ENCODE measurements at regions not wholly inside any gene's neighbourhood (a gene's known extent, or its start where the extent isn't known, plus 50 kb on each side); places are given as distances from the start of the nearest gene placed in this dataset.

DNA sequence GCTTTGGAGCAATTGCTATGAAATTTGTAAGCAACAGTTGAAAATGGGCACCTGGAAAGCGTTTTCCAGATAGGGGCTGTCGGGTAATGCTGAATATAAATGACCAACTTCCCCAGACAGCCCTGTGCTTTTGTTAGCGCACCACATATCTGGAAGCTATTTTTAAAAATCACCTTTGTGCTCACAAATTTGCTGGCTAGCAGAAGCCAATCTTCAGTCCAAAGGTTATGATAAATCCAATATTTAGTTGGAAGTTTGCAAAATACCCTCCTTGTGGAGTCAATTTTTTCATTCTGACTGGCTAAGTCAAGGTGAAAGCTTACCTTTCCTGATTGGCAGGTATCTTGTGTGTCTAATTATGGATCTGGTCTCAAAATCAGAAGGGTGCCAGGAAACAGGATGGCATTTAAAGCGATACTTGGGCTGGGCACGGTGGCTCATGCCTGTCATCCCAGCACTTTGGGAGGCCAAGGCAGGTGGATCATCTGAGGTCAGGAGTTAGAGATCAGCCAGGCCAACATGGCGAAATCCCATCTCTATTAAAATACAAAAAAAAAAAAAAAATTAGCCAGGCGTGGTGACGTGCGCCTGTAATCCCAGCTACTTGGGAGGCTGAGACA, 124.1 kb upstream of the AJAP1 start:
- FAIRE-seq, result no peak

GRCh38 chr1:4531842-4532241, 122.6 kb upstream of the AJAP1 start:
- FAIRE-seq (no peak), DNase-seq (ENCODE audit: low spot score in 2 of 2) (no peak)

More for the DNA sequence above, 124.1 kb upstream of the AJAP1 start:
- no peak for DNase-seq (ENCODE audit: low spot score in 2 of 2)

- DNase-seq (ENCODE audit: low spot score in 2 of 2), result no peak
These were observed 121.8 kb upstream of the AJAP1 start for GRCh38 chr1:4532656-4533055.

GRCh38 chr1:4546911-4547310, 107.5 kb upstream of the AJAP1 start:
- DNase-seq (ENCODE audit: low spot score in 2 of 2), result no peak
- no peak for FAIRE-seq

More at GRCh38 chr1:4532656-4533055, 121.8 kb upstream of the AJAP1 start:
- no peak for FAIRE-seq

GRCh38 chr1:4549930-4550329, 104.5 kb upstream of the AJAP1 start:
- DNase-seq (ENCODE audit: low spot score in 2 of 2) (no peak), FAIRE-seq (no peak)

DNA sequence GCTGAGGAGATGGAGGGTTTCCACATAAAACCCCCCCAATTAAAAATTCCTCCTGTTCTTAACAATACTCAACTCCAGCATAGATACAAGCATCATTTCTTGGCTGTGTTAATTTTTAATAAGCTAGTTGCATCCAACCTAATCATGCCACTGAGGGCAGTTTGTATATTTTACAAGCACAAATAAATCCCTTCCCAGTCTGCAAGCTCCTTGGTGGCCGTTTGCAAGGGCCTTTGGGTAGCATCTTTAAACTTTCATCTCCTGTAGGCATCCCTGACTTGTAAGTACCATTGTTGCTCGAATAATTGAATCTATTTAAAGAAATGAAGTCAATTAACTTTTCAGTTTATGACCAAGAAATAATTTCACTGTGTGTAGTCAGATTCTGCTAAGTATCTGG, 103.5 kb upstream of the AJAP1 start:
- no peak for DNase-seq (ENCODE audit: low spot score in 2 of 2)
- no peak for FAIRE-seq

DNA sequence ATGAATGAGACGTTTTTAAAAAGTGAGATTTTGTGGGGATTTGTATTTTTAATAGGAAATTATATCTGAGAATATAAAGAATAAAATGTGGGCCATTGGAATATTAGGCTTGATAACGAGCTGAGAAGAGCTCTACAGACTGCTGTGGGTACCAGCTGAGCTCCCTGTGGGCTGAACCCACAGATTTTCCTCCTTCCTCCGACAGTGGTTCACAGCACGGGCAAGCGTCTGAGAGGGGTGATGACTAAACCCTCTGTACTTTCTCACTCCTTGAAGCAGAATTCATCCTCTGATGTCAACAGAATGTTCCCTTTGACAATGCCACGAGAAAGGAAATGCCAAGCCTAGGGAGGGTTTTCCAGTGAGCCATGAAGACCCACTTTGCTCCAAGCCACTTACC, 102.7 kb upstream of the AJAP1 start:
- no peak for DNase-seq (ENCODE audit: low spot score in 2 of 2)

GRCh38 chr1:4553761-4554160, 100.6 kb upstream of the AJAP1 start:
- DNase-seq (ENCODE audit: low spot score in 2 of 2) (no peak), FAIRE-seq (no peak)

More for the DNA sequence above, 102.7 kb upstream of the AJAP1 start:
- FAIRE-seq, result no peak

- FAIRE-seq, result no peak
- DNase-seq (ENCODE audit: low spot score in 2 of 2), result no peak
These were observed 100.0 kb upstream of the AJAP1 start for GRCh38 chr1:4554271-4554865.

- DNase-seq (ENCODE audit: low spot score in 2 of 2), result no peak
- FAIRE-seq, result no peak
These were observed 96.5 kb upstream of the AJAP1 start for GRCh38 chr1:4557949-4558348.

- FAIRE-seq (no peak), DNase-seq (ENCODE audit: low spot score in 2 of 2) (no peak)
These were observed 93.2 kb upstream of the AJAP1 start for GRCh38 chr1:4561205-4561604.

- DNase-seq (ENCODE audit: low spot score in 2 of 2) (no peak), FAIRE-seq (no peak)
These were observed 92.1 kb upstream of the AJAP1 start for GRCh38 chr1:4562321-4562720.

DNA sequence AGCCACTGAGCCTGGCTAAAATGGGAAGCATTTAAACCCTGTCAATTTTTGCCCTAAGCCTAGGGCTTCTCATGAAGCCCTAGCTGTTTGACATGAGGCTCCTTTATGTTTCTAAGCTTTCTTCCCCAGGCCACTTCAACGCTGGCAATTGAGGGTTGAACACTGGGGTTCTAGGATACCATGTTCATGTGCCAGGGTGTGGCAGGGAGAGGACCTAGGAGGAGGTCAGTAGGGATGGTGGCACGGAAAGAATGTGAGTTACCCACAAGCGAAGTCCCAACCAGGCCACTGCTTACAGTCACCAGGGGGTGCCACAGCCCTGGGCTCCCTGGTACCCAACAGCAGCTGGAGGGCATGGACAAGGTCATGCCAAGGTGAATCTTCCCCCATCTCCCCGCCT, 90.8 kb upstream of the AJAP1 start:
- FAIRE-seq (no peak), DNase-seq (ENCODE audit: low spot score in 2 of 2) (no peak)

DNA sequence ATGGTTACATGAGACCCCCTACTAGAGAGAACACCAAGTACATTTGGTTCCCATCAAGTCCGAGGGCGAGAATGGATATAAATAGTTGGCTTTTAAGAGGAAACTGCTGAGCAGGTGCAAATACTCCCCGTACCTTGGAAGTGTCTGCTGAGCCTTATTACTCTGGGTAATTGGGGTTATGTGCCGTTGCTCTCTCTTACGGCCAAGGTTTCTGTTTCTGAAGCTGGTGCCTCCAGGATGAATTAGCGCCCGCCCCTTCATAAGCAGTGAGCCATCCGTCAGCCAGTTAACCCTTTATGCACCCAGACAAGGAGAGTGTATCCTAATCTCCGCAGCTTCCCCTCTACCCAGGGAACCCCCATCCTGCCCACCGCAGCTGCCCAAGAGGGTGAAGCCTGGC, 90.4 kb upstream of the AJAP1 start:
- DNase-seq (ENCODE audit: low spot score in 2 of 2) (no peak), FAIRE-seq (no peak)

- DNase-seq (ENCODE audit: low spot score in 2 of 2) (no peak), FAIRE-seq (no peak)
These were observed 89.2 kb upstream of the AJAP1 start for GRCh38 chr1:4565166-4565565.

- FAIRE-seq, result no peak
These were observed 88.5 kb upstream of the AJAP1 start for GRCh38 chr1:4565801-4566449.

DNA sequence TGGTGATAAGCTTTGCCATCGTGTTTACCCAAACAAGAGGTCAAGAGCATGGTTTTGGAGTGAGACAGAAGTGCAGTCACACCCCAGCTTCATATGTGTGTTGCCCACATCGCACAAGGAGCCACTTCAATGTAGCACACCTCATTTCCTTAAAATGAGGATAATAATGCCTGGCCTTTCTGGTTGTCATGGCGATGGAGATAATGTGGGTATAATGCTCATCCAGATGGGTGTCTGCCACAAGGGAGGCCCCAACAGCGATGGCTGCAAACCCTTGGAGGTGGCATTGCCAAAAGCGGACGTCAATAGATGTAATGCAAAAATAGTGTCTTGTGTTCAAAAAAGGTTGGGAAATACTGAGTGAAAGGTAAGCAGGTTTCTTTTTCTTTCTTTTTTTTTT, 83.1 kb upstream of the AJAP1 start:
- FAIRE-seq (no peak), DNase-seq (ENCODE audit: low spot score in 2 of 2) (no peak)

More at GRCh38 chr1:4565801-4566449, 88.5 kb upstream of the AJAP1 start:
- no peak for DNase-seq (ENCODE audit: low spot score in 2 of 2)

GRCh38 chr1:4573526-4573925, 80.9 kb upstream of the AJAP1 start:
- DNase-seq (ENCODE audit: low spot score in 2 of 2) (no peak), FAIRE-seq (no peak)

DNA sequence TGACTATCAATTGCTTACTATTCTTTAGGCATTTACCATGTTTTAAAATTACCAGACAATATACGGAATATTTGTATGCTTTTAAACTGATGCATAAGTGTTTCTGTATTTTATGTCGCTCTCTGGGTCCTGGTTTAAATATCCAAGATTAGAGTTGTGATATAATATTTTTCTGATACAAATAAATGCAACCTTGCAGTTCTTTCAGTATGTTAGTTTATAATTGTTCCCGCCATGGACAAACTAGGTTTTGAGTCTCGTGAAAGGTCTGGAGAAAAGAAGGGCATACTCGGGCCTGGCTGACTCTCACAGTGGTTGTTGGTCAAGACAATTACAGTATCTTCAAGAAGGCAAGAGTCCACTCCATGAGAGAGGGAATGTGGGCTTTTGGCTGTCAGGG, 72.6 kb upstream of the AJAP1 start:
- no peak for DNase-seq (ENCODE audit: low spot score in 2 of 2)

DNA sequence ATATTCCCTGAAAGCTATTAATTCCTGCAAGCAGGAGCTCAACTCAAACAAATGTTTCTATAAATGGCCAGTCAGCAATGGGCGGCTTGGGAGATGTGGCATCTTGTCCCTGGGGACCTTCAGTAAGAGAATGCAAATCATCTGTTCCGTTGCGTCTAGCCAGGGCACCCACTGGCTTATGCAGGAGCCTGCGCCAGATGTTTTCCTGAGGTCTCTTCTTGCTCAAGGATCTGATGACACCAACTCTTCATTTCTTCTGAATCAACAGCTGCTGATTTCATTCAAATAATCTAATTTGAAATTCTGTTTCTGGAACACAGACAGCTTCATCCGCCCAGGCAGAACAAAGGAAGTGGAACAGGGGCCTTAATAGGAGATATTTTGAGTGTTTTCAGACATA, 70.0 kb upstream of the AJAP1 start:
- FAIRE-seq, result no peak

More for the DNA sequence above, 72.6 kb upstream of the AJAP1 start:
- FAIRE-seq, result no peak

DNA sequence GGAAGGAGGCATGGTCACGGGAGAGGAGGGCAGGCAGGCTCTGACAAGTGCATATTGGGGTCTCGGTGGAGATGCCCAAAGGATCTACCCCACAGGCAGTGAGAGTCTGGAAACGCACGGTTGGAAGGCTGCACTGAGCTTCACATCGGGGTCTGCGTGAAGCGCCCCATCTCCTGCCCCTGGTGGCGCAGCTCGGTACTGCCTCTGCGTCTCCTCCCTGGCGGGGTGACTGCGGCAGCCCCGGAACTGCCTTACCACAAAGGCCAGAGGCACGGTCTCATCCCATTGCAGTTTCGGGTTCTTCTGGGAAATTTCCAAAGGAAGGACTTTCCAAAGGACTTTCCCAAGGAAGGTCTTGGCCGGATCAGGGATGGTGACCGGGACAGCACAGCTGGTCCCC, 69.2 kb upstream of the AJAP1 start:
- FAIRE-seq (no peak), DNase-seq (ENCODE audit: low spot score in 2 of 2) (no peak)

More for the DNA sequence above, 70.0 kb upstream of the AJAP1 start:
- no peak for DNase-seq (ENCODE audit: low spot score in 2 of 2)

DNA sequence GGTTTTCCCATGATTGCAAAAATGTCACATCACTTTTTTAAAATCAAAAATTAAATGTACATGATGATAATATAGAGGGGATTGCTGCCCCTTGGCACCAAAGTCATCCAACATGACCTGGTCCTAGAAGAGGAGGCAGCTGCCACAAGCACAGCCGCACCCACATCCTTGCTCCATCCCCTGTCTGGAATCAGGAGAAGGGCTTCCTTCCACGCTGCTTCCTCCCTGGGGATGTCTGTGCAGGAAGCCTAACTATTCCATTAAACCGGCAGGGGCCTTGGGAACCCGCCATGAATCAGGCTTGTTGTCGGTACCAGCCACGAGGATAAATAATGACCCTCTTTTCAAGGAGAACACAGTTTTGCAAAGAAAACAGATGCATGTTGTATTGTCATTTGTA, 68.7 kb upstream of the AJAP1 start:
- FAIRE-seq, result no peak

More for the DNA sequence above, 68.7 kb upstream of the AJAP1 start:
- DNase-seq (ENCODE audit: low spot score in 2 of 2), result no peak
